GM12878 (cell line): ENCODE measurements at regions not wholly inside any gene's neighbourhood (a gene's known extent, or its start where the extent isn't known, plus 50 kb on each side); places are given as distances from the start of the nearest gene placed in this dataset.

Experiments used
- ATAC-seq: fragments of 200-7000 bp; cut with Tn5 transposase; 3 replicates; pipeline ENCODE4 v1.9.1; 2020; ENCODE audit warnings: mild to moderate bottlenecking, moderate library complexity
- BruUV-seq: library from RNA; stranded (reverse); fragments of 400-500 nt; replicated peaks from 2 replicates; lab custom pipeline; 2021; lab: Mats Ljungman, UMichigan
- CTCF ChIA-PET: fragments of 300-600 bp; sonication (Branson Sonifier 250); formaldehyde crosslinking; extraction: SDS; loops from one replicate; lab custom pipeline; 2021; ENCODE audit warnings: inconsistent platforms; lab: Yijun Ruan, JAX
- POLR2A ChIA-PET: fragments of 350-600 bp; formaldehyde crosslinking; extraction: SDS; loops from one replicate; lab custom pipeline; 2021; ENCODE audit warnings: inconsistent platforms; lab: Charles Lee
- RAD21 ChIA-PET: fragments of 300-600 bp; sonication (Branson Sonifier 250); formaldehyde crosslinking; loops from one replicate; lab custom pipeline; 2023; ENCODE audit warnings: antibody characterized with exemption; ENCODE audit not compliant: unreplicated experiment; lab: Charles Lee
- SMC1A ChIA-PET: fragments of 300-600 bp; sonication (Branson Sonifier 250); formaldehyde crosslinking; loops from one replicate; lab custom pipeline; 2023; ENCODE audit not compliant: unreplicated experiment, uncharacterized antibody; lab: Charles Lee
- DNase-seq: peaks from one replicate; pipeline ENCODE4 v3.0.0-alpha.2; 2011; ENCODE audit warnings: low read depth, low spot score
- FAIRE-seq: peaks from 3 replicates; lab custom pipeline; 2011; peaks lifted over from hg19 to GRCh38; lab: Jason Lieb, UNC
- H2AFZ ChIP-seq: 2 replicates; pipeline ENCODE4 v1.6.0; 2011; ENCODE audit warnings: low read depth, low read length, control low read depth; ENCODE audit not compliant: control insufficient read depth
- H3K27ac ChIP-seq: 2 replicates; pipeline ENCODE4 v1.5.1; 2011; ENCODE audit warnings: control low read depth; ENCODE audit not compliant: control insufficient read depth, insufficient read depth
- H3K27me3 ChIP-seq, 2 experiments: replicated peaks in 1 of 2; 2 replicates each; pipeline versions ENCODE4 v1.6.0 to v1.6.1; 2011; ENCODE audit warnings: low read length in 1 of 2; ENCODE audit not compliant: control insufficient read depth in 2 of 2, insufficient read depth in 2 of 2
- H3K36me3 ChIP-seq, 2 experiments: 2 replicates each; pipeline ENCODE4 v1.5.1; 2011; ENCODE audit warnings: low read length in 1 of 2; ENCODE audit not compliant: control insufficient read depth in 2 of 2, insufficient read depth in 2 of 2
- H3K4me1 ChIP-seq: 2 replicates; pipeline ENCODE4 v1.6.1; 2011; ENCODE audit warnings: mild to moderate bottlenecking, low read length, moderate library complexity, mixed read lengths; ENCODE audit not compliant: control insufficient read depth, insufficient read depth
- H3K4me2 ChIP-seq: 2 replicates; pipeline ENCODE4 v1.6.0; 2011; ENCODE audit warnings: control low read depth; ENCODE audit not compliant: control insufficient read depth, insufficient read depth
- H3K4me3 ChIP-seq: fragments of 200-600 bp; sonication (generic); 2 replicates; pipeline ENCODE4 v1.5.1; 2016
- H3K79me2 ChIP-seq: 2 replicates; pipeline ENCODE4 v1.6.0; 2011; ENCODE audit warnings: low read length; ENCODE audit not compliant: control insufficient read depth, insufficient read depth
- H3K9ac ChIP-seq: 2 replicates; pipeline ENCODE4 v1.8.0; 2011; ENCODE audit warnings: low read length, control low read depth, mixed read lengths; ENCODE audit not compliant: control insufficient read depth, insufficient read depth
- H3K9me3 ChIP-seq: replicated peaks from 3 replicates; pipeline ENCODE4 v1.5.1; 2011; ENCODE audit warnings: mild to moderate bottlenecking, low read length; ENCODE audit not compliant: control insufficient read depth, insufficient read depth
- H4K20me1 ChIP-seq: 2 replicates; pipeline ENCODE4 v1.6.0; 2011; ENCODE audit not compliant: control insufficient read depth, insufficient read depth
- CEBPB ChIP-seq, 2 experiments: fragments of 150-350 bp in 1 of 2; IDR thresholded peaks; 2 replicates each; pipeline ENCODE4 v1.6.1; 2012 to 2014; ENCODE audit warnings: low read depth in 2 of 2, low read length in 2 of 2, borderline replicate concordance in 1 of 2, inconsistent platforms in 1 of 2
- DPF2 ChIP-seq: fragments of 450-650 bp; IDR thresholded peaks from 2 replicates; pipeline ENCODE4 v1.6.1; 2017; ENCODE audit warnings: mild to moderate bottlenecking
- EZH2 ChIP-seq: IDR thresholded peaks from 2 replicates; pipeline ENCODE4 v1.6.1; 2012; ENCODE audit warnings: low read depth, mild to moderate bottlenecking, control low read depth, inconsistent platforms, low read length, borderline replicate concordance; ENCODE audit not compliant: control insufficient read depth
- IRF3 ChIP-seq: fragments of 450-650 bp; IDR thresholded peaks from 2 replicates; pipeline ENCODE4 v1.6.1; 2014; ENCODE audit warnings: mild to moderate bottlenecking
- IRF5 ChIP-seq: fragments of 450-650 bp; IDR thresholded peaks from 2 replicates; pipeline ENCODE4 v1.6.1; 2017; ENCODE audit warnings: borderline replicate concordance
- JUNB ChIP-seq: IDR thresholded peaks from 2 replicates; pipeline ENCODE4 v1.6.1; 2016; ENCODE audit warnings: antibody characterized with exemption, mild to moderate bottlenecking
- JUND ChIP-seq: IDR thresholded peaks from 2 replicates; pipeline ENCODE4 v1.6.1; 2012; ENCODE audit warnings: low read depth, mild to moderate bottlenecking, low read length, improper control_type of control experiment, moderate library complexity
- MEF2A ChIP-seq: IDR thresholded peaks from 2 replicates; pipeline ENCODE4 v1.6.1; 2011; ENCODE audit warnings: low read depth, mild to moderate bottlenecking, low read length, moderate library complexity; ENCODE audit not compliant: insufficient read depth
- MXI1 ChIP-seq: fragments of 150-350 bp; IDR thresholded peaks from 2 replicates; pipeline ENCODE4 v1.6.1; 2011; ENCODE audit warnings: low read depth, mild to moderate bottlenecking, inconsistent platforms, low read length, improper control_type of control experiment
- MYB ChIP-seq: fragments of 150-350 bp; IDR thresholded peaks from 2 replicates; pipeline ENCODE4 v1.6.1; 2014; ENCODE audit warnings: mild to moderate bottlenecking, low read depth, low read length, borderline replicate concordance
- NR2C1 ChIP-seq: fragments of 450-650 bp; IDR thresholded peaks from 2 replicates; pipeline ENCODE4 v1.6.1; 2017; ENCODE audit warnings: antibody characterized with exemption, mild to moderate bottlenecking, moderate library complexity
- RAD51 ChIP-seq: fragments of 450-650 bp; IDR thresholded peaks from 2 replicates; pipeline ENCODE4 v1.6.1; 2016; ENCODE audit warnings: moderate library complexity, mild to moderate bottlenecking, inconsistent platforms
- SIX5 ChIP-seq: IDR thresholded peaks from 2 replicates; pipeline ENCODE4 v1.6.1; 2011; ENCODE audit warnings: mild to moderate bottlenecking, low read depth, low read length, moderate library complexity; ENCODE audit not compliant: severe bottlenecking
- SMARCA5 ChIP-seq: fragments of 450-650 bp; IDR thresholded peaks from 2 replicates; pipeline ENCODE4 v1.6.1; 2017; ENCODE audit warnings: mild to moderate bottlenecking
- WGBS: methylation state at CpG from one replicate; pipeline ENCODE4 v1.1.6; 2016; ENCODE audit warnings: low lambda C conversion rate; ENCODE audit not compliant: insufficient replicate concordance, insufficient coverage; ENCODE audit errors: missing lambda C conversion rate; 5-methylcytosine and 5-hydroxymethylcytosine counted together
- in situ Hi-C: fragments of 300-500 bp; cut with MboI; formaldehyde crosslinking; loops from 9 replicates; pipeline ENCODE4 v1.14.3; 2018; ENCODE audit warnings: mixed read lengths
- intact Hi-C: fragments of 100-400 bp; cut with micrococcal nuclease; formaldehyde crosslinking; loops from one replicate; pipeline ENCODE4 v1.14.2; 2022; ENCODE audit not compliant: unreplicated experiment
- TF ChIP-seq, protein P1 (sequence below): fragments of 450-650 bp; IDR thresholded peaks from 2 replicates; pipeline ENCODE4 v1.6.1; 2017; ENCODE audit warnings: low read depth, mild to moderate bottlenecking, moderate library complexity

- H3K4me3 ChIP-seq = no peak overlapping the region
- H3K4me1 ChIP-seq = no peaks in the 10 kb centered on the region
- no peak overlapping the region for H3K4me2 ChIP-seq
- POLR2A ChIA-PET = no interaction called here
- H3K27me3 ChIP-seq = no peaks in the 10 kb centered on the region
- no peaks in the 10 kb centered on the region for H3K36me3 ChIP-seq
- TF ChIP-seq CEBPB (IDR thresholded peaks at IDR 0.05; ENCODE audit: borderline replicate concordance in 1 of 2, low read depth in 2 of 2, low read length in 2 of 2) (no peak), JUNB (0 out of 2 replicates have a peak, but pooled peaks have one; percentile 20)
- H3K79me2 ChIP-seq = no peaks in the 10 kb centered on the region
- in situ Hi-C loops (no loop called here), intact Hi-C loops (no loop called here)
- peak; percentile 1 for DNase-seq
- BruUV-seq = no TSS peak
- H3K9me3 ChIP-seq = no peaks in the 10 kb centered on the region
- no peak overlapping the region for H3K9ac ChIP-seq
- CTCF ChIA-PET = no interaction called here
- no peaks in the 10 kb centered on the region for H4K20me1 ChIP-seq
- RAD21 ChIA-PET = no interaction called here
- H3K27ac ChIP-seq = no peak overlapping the region
- peak; percentile 68 for ATAC-seq
- no peak overlapping the region for H2AFZ ChIP-seq
- SMC1A ChIA-PET = no interaction called here
- peak; percentile 69 for FAIRE-seq
- WGBS = 0% methylated on average over 1 of the region's 1 CpG
These were observed 358.0 kb upstream of the TGFBR2 start for GRCh38 chr3:30248423-30248822.

DNA sequence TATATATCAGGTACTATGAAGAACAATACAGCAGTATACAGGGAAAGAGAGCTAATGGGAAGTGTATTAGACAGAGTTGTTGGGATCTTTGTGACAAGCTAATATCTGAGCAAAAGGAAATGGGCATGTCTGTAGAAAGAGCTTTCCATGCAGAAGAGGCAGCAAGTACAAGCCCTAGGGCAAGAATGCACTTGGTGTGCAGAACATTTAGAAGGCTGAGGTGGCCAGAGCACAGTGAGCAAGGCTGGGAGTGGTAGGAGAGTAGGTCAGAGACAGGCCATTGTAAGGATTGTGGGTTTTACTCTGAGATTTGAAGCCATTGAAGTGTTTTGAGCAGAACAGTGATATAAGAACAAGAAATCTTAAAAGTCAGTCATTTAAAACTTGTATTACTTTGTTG, 353.9 kb upstream of the TGFBR2 start:
- Histone ChIP-seq H3K4me2 (no peak overlapping the region), H3K79me2 (no peaks in the 10 kb centered on the region), H2AFZ (no peak overlapping the region), H3K4me3 (no peak overlapping the region), H3K27me3 (no peaks in the 10 kb centered on the region), H3K36me3 (no peaks in the 10 kb centered on the region), H3K9ac (no peak overlapping the region), H4K20me1 (no peaks in the 10 kb centered on the region), H3K4me1 (no peaks in the 10 kb centered on the region), H3K9me3 (no peaks in the 10 kb centered on the region), H3K27ac (no peak overlapping the region)
- ATAC-seq (no peak), DNase-seq (no peak), FAIRE-seq (no peak)
- BruUV-seq = no TSS peak
- SMC1A ChIA-PET = interaction anchor here (1.6 kb wide), 1 partner anchor 13 kb away, joined by 3 read pairs; no protein-coding TSS in a partner anchor
- in situ Hi-C loops = no loop called here
- intact Hi-C loops = no loop called here
- CTCF ChIA-PET = no interaction called here
- TF ChIP-seq MEF2A (no peak), IRF3 (no peak), NR2C1 (no peak), MYB (no peak), EZH2 (no peak), RAD51 (no peak), SMARCA5 (no peak), DPF2 (no peak), SIX5 (no peak), MXI1 (no peak), CEBPB (IDR thresholded peaks at IDR 0.05; ENCODE audit: borderline replicate concordance in 1 of 2, low read depth in 2 of 2, low read length in 2 of 2) (no peak), IRF5 (no peak), JUND (no peak)
- TF ChIP-seq, protein P1, sequence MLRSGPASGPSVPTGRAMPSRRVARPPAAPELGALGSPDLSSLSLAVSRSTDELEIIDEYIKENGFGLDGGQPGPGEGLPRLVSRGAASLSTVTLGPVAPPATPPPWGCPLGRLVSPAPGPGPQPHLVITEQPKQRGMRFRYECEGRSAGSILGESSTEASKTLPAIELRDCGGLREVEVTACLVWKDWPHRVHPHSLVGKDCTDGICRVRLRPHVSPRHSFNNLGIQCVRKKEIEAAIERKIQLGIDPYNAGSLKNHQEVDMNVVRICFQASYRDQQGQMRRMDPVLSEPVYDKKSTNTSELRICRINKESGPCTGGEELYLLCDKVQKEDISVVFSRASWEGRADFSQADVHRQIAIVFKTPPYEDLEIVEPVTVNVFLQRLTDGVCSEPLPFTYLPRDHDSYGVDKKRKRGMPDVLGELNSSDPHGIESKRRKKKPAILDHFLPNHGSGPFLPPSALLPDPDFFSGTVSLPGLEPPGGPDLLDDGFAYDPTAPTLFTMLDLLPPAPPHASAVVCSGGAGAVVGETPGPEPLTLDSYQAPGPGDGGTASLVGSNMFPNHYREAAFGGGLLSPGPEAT = no peak
- POLR2A ChIA-PET = no interaction called here
- RAD21 ChIA-PET = no interaction called here
